Renal pelvis (tissue), 1 donor: ENCODE measurements at regions not wholly inside any gene's neighbourhood (a gene's known extent, or its start where the extent isn't known, plus 50 kb on each side); places are given as distances from the start of the nearest gene placed in this dataset.

Source experiments
- DNase-seq: peaks from one replicate; pipeline ENCODE4 v3.0.0-alpha.2; 2013

- DNase-seq = no peak
Measured at GRCh38 chr10:9766762-9767161, 1250.9 kb upstream of the CELF2 start.

- no peak for DNase-seq
Measured at GRCh38 chr10:9781666-9782065, 1236.0 kb upstream of the CELF2 start.

GRCh38 chr10:9786101-9786500 is 1231.6 kb upstream of the CELF2 start:
- no peak for DNase-seq

GRCh38 chr10:9786576-9786975 is 1231.1 kb upstream of the CELF2 start:
- DNase-seq = no peak

- no peak for DNase-seq
Measured at GRCh38 chr10:9789996-9790395, 1227.7 kb upstream of the CELF2 start.

GRCh38 chr10:9792181-9792580 is 1225.5 kb upstream of the CELF2 start:
- DNase-seq = no peak

- DNase-seq = no peak
Measured at GRCh38 chr10:9796564-9796963, 1221.1 kb upstream of the CELF2 start.

- DNase-seq = no peak
Measured at GRCh38 chr10:9800011-9800410, 1217.7 kb upstream of the CELF2 start.

GRCh38 chr10:9800571-9800970 is 1217.1 kb upstream of the CELF2 start:
- DNase-seq = no peak

- DNase-seq = no peak
Measured at GRCh38 chr10:9807846-9808245, 1209.8 kb upstream of the CELF2 start.

- DNase-seq = no peak
Measured at GRCh38 chr10:9811601-9812000, 1206.1 kb upstream of the CELF2 start.

GRCh38 chr10:9814285-9814864 is 1203.3 kb upstream of the CELF2 start:
- DNase-seq = no peak

- DNase-seq = no peak
Measured at GRCh38 chr10:9819756-9820494, 1197.7 kb upstream of the CELF2 start.

- no peak for DNase-seq
Measured at GRCh38 chr10:9823268-9823930, 1194.3 kb upstream of the CELF2 start.

GRCh38 chr10:9824631-9825071 is 1193.0 kb upstream of the CELF2 start:
- peak; percentile 71 for DNase-seq

GRCh38 chr10:9825491-9826018 is 1192.1 kb upstream of the CELF2 start:
- no peak for DNase-seq

GRCh38 chr10:9828110-9828509 is 1189.6 kb upstream of the CELF2 start:
- no peak for DNase-seq

- DNase-seq = no peak
Measured at GRCh38 chr10:9833942-9834341, 1183.7 kb upstream of the CELF2 start.

GRCh38 chr10:9834434-9834833 is 1183.2 kb upstream of the CELF2 start:
- DNase-seq = peak; percentile 39

GRCh38 chr10:9845075-9845474 is 1172.6 kb upstream of the CELF2 start:
- no peak for DNase-seq

GRCh38 chr10:9848278-9848677 is 1169.4 kb upstream of the CELF2 start:
- no peak for DNase-seq

- no peak for DNase-seq
Measured at GRCh38 chr10:9848981-9849380, 1168.7 kb upstream of the CELF2 start.

- no peak for DNase-seq
Measured at GRCh38 chr10:9850415-9850814, 1167.3 kb upstream of the CELF2 start.
